Loucy (cell line): ENCODE measurements at regions not wholly inside any gene's neighbourhood (a gene's known extent, or its start where the extent isn't known, plus 50 kb on each side); places are given as distances from the start of the nearest gene placed in this dataset.

Experiments
- EZH2phosphoT487 ChIP-seq: fragments of 200-600 bp; IDR thresholded peaks from 2 replicates; pipeline ENCODE4 v1.6.1; 2018; ENCODE audit warnings: antibody characterized with exemption, mild to moderate bottlenecking, moderate library complexity, borderline replicate concordance
- TF ChIP-seq, protein P1 (sequence below): fragments of 200-600 bp; sonication (generic); conservative IDR thresholded peaks from 2 replicates; pipeline ENCODE4 v1.5.1; 2014; ENCODE audit warnings: mild to moderate bottlenecking, antibody characterized with exemption, low read length

DNA sequence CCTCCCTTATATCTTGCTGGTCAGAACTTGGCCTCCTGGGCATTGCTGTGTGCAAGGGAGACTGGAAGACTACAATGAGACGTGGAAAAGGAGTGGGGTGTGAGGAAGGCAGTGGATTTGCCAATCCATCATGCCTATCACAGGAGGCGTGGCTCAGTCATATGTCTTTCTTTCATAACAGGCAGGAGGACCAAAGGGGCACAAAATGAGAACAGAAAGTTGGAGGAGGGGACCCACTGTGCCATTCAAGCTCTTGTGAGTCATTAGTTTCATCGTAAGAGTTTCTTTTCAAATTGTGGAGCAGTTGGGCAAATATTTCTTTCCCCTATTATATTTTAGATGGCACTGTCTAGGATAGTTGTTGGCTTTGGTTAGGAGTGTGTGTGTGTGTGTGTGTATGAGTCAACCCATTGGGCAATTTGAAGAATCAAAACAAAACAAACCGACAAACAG lies 471.5 kb downstream of the TSHZ3 start:
- TF ChIP-seq, protein P1, sequence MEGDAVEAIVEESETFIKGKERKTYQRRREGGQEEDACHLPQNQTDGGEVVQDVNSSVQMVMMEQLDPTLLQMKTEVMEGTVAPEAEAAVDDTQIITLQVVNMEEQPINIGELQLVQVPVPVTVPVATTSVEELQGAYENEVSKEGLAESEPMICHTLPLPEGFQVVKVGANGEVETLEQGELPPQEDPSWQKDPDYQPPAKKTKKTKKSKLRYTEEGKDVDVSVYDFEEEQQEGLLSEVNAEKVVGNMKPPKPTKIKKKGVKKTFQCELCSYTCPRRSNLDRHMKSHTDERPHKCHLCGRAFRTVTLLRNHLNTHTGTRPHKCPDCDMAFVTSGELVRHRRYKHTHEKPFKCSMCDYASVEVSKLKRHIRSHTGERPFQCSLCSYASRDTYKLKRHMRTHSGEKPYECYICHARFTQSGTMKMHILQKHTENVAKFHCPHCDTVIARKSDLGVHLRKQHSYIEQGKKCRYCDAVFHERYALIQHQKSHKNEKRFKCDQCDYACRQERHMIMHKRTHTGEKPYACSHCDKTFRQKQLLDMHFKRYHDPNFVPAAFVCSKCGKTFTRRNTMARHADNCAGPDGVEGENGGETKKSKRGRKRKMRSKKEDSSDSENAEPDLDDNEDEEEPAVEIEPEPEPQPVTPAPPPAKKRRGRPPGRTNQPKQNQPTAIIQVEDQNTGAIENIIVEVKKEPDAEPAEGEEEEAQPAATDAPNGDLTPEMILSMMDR, result no peak
- no peak for TF ChIP-seq EZH2phosphoT487
